HCT116 (cell line): ENCODE measurements at regions not wholly inside any gene's neighbourhood (a gene's known extent, or its start where the extent isn't known, plus 50 kb on each side); places are given as distances from the start of the nearest gene placed in this dataset.

Experiments used
- ATAC-seq: fragments of 200-7000 bp; cut with Tn5 transposase; 2 replicates; pipeline ENCODE4 v1.9.1; 2020; ENCODE audit warnings: mild to moderate bottlenecking, moderate library complexity
- BruUV-seq: library from RNA; stranded (reverse); fragments of 400-500 nt; replicated peaks from 2 replicates; lab custom pipeline; 2021; lab: Mats Ljungman, UMichigan
- CTCF ChIA-PET: fragments of 300-600 bp; sonication (Branson Sonifier 250); formaldehyde crosslinking; loops from one replicate; lab custom pipeline; 2021; ENCODE audit warnings: antibody characterized with exemption; lab: Charles Lee
- POLR2A ChIA-PET: fragments of 300-600, 350-600 bp; sonication (Branson Sonifier 250); formaldehyde crosslinking; loops from one replicate; lab custom pipeline; 2021; ENCODE audit warnings: antibody characterized with exemption; lab: Charles Lee
- RAD21 ChIA-PET, 2 experiments: fragments of 300-600 bp; sonication (Branson Sonifier 250); formaldehyde crosslinking; loops; one replicate each; lab custom pipeline; 2023; ENCODE audit warnings: low total read pairs in 2 of 2; ENCODE audit not compliant: uncharacterized antibody in 2 of 2, unreplicated experiment in 2 of 2, low non-redundant PET in 1 of 2; lab: Charles Lee
- DNase-seq: peaks from one replicate; pipeline ENCODE4 v3.0.0-alpha.2; 2010; ENCODE audit warnings: low read depth, low spot score
- H2AFZ ChIP-seq: fragments of 200-600 bp; shearing (Covaris generic), sonication (generic); 2 replicates; pipeline ENCODE4 v1.6.1; 2017; ENCODE audit warnings: low read depth, mixed run types, mixed read lengths, antibody characterized with exemption, low read length; ENCODE audit not compliant: poor library complexity, severe bottlenecking
- H3K27ac ChIP-seq: 2 replicates; pipeline ENCODE4 v1.5.1; 2012; ENCODE audit warnings: low read depth, low read length
- H3K27me3 ChIP-seq: fragments of 200-600 bp; sonication (generic); 2 replicates; pipeline ENCODE4 v1.6.1; 2016; ENCODE audit warnings: mixed run types, low read length, mixed read lengths; ENCODE audit not compliant: insufficient read depth
- H3K36me3 ChIP-seq, 2 experiments: fragments of 200-500 bp in 1 of 2; fragments of 200-600 bp in 1 of 2; sonication (Bioruptor generic) in 1 of 2; sonication (generic) in 1 of 2; 2 replicates each; pipeline versions ENCODE4 v1.5.1 to v1.6.1; 2014 to 2016; ENCODE audit warnings: low read length in 2 of 2, inconsistent platforms in 1 of 2, mixed read lengths in 1 of 2, mixed run types in 1 of 2; ENCODE audit not compliant: insufficient read depth in 2 of 2, control insufficient read depth in 1 of 2
- H3K4me1 ChIP-seq, 2 experiments: fragments of 200-600 bp in 1 of 2; sonication (generic) in 1 of 2; 2 replicates each; pipeline versions ENCODE4 v1.5.1 to v1.6.1; 2012 to 2017; ENCODE audit warnings: low read length in 2 of 2, inconsistent platforms in 1 of 2, mild to moderate bottlenecking in 1 of 2, mixed read lengths in 1 of 2, mixed run types in 1 of 2, moderate library complexity in 1 of 2; ENCODE audit not compliant: insufficient read depth in 2 of 2, control insufficient read depth in 1 of 2
- H3K4me2 ChIP-seq: fragments of 200-600 bp; sonication (generic); 2 replicates; pipeline ENCODE4 v1.6.1; 2017; ENCODE audit warnings: mixed run types, low read length, mixed read lengths
- H3K4me3 ChIP-seq, 2 experiments: fragments of 200-600 bp in 1 of 2; sonication (generic) in 1 of 2; replicated peaks in 1 of 2; 2 replicates each; pipeline ENCODE4 v1.5.1; 2011 to 2016; ENCODE audit warnings: low read length in 2 of 2, control low read depth in 1 of 2, low read depth in 1 of 2, mild to moderate bottlenecking in 1 of 2, mixed read lengths in 1 of 2, mixed run types in 1 of 2
- H3K79me2 ChIP-seq: fragments of 200-600 bp; sonication (generic); 2 replicates; pipeline ENCODE4 v1.6.1; 2017; ENCODE audit warnings: mild to moderate bottlenecking, mixed run types, low read length, moderate library complexity, mixed read lengths; ENCODE audit not compliant: insufficient read depth
- H3K9ac ChIP-seq: fragments of 200-600 bp; sonication (generic); 2 replicates; pipeline ENCODE4 v1.6.1; 2016; ENCODE audit warnings: low read length, mixed read lengths
- H3K9me2 ChIP-seq: fragments of 200-600 bp; sonication (generic), shearing (Covaris generic); 2 replicates; pipeline ENCODE4 v1.6.1; 2017; ENCODE audit warnings: mixed run types, mild to moderate bottlenecking, moderate library complexity; ENCODE audit not compliant: insufficient read depth
- H3K9me3 ChIP-seq, 2 experiments: fragments of 200-500 bp in 1 of 2; fragments of 200-600 bp in 1 of 2; sonication (Bioruptor generic) in 1 of 2; sonication (generic) in 1 of 2; 2 replicates each; pipeline ENCODE4 v1.6.1; 2014 to 2017; ENCODE audit warnings: low read length in 2 of 2, mixed read lengths in 2 of 2, inconsistent platforms in 1 of 2, low read depth in 1 of 2, mild to moderate bottlenecking in 1 of 2, mixed run types in 1 of 2, moderate library complexity in 1 of 2; ENCODE audit not compliant: control insufficient read depth in 1 of 2, insufficient read depth in 1 of 2
- H4K20me1 ChIP-seq: fragments of 200-600 bp; sonication (generic), shearing (Covaris generic); 2 replicates; pipeline ENCODE4 v1.6.1; 2017; ENCODE audit warnings: mixed run types, mild to moderate bottlenecking, moderate library complexity; ENCODE audit not compliant: insufficient read depth
- ATF3 ChIP-seq: IDR thresholded peaks from 2 replicates; pipeline ENCODE4 v1.6.1; 2012
- EGR1 ChIP-seq: IDR thresholded peaks from 2 replicates; pipeline ENCODE4 v1.6.1; 2012; ENCODE audit warnings: low read depth
- SRF ChIP-seq: IDR thresholded peaks from 2 replicates; pipeline ENCODE4 v1.6.1; 2012; ENCODE audit warnings: low read depth
- TCF7L2 ChIP-seq: IDR thresholded peaks from 2 replicates; pipeline ENCODE4 v1.7.0; 2011; ENCODE audit warnings: borderline replicate concordance, inconsistent platforms; ENCODE audit not compliant: insufficient read depth, insufficient read length; ENCODE audit errors: extremely low read depth
- ZFX ChIP-seq: fragments of 450-650 bp; IDR thresholded peaks from 2 replicates; pipeline ENCODE4 v1.6.1; 2017
- ZNF274 ChIP-seq: fragments of 200-500 bp; sonication (Bioruptor generic); IDR thresholded peaks from 2 replicates; pipeline ENCODE4 v1.6.1; 2014; ENCODE audit warnings: mild to moderate bottlenecking, low read depth, low read length, inconsistent platforms
- intact Hi-C: fragments of 100-400 bp; cut with micrococcal nuclease; formaldehyde crosslinking; loops from 2 replicates; pipeline ENCODE4 v1.10.0; 2022
- TF ChIP-seq, protein P1 (sequence below), 3 experiments: fragments of 200-600 bp in 1 of 3; sonication (generic) in 1 of 3; IDR thresholded peaks in 2 of 3; conservative IDR thresholded peaks in 1 of 3; 2 replicates each; pipeline ENCODE4 v1.5.1; 2012 to 2017; ENCODE audit warnings: low read depth in 2 of 3, low read length in 2 of 3, antibody characterized with exemption in 1 of 3, borderline replicate concordance in 1 of 3, control low read depth in 1 of 3, mild to moderate bottlenecking in 1 of 3, mixed read lengths in 1 of 3, mixed run types in 1 of 3, moderate library complexity in 1 of 3; ENCODE audit not compliant: insufficient read depth in 1 of 3

DNA sequence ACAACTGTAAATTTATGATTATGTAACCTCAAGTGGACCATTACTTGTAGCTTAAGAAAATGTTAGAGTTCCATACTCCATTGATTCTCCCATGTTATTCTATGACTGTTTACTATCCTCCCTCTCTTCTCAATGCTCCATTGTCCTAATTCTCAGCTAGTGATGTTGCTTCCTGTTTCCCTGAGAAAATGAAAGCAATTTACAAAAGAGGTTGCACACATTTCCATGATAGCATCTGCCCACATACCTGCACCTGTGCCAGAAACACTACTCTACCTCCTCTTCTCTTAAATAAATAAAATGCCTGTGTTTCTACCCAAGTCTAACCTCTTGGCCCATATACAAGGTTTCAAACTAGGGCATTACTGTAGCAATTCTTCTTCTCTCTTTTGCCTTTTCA is 1620.9 kb downstream of the FAM181B start:
- CTCF ChIA-PET = no interaction called here
- Histone ChIP-seq H4K20me1 (no peaks in the 10 kb centered on the region), H3K9ac (no peak overlapping the region), H2AFZ (no peak overlapping the region), H3K36me3 (no peaks in the 10 kb centered on the region), H3K79me2 (no peaks in the 10 kb centered on the region), H3K4me1 (no peaks in the 10 kb centered on the region), H3K9me3 (peaks cover 0 to 18% of the 10 kb centered on the region in 2 experiments; a peak in 2 of 4 replicates), H3K4me2 (no peak overlapping the region), H3K27ac (no peak overlapping the region), H3K9me2 (no peaks in the 10 kb centered on the region), H3K27me3 (no peaks in the 10 kb centered on the region), H3K4me3 (no peak overlapping the region)
- POLR2A ChIA-PET = no interaction called here
- no peak for DNase-seq
- no peak for ATAC-seq
- intact Hi-C loops = no loop called here
- no peak for TF ChIP-seq TCF7L2
- no peak for TF ChIP-seq ATF3
- TF ChIP-seq ZNF274 = no peak
- TF ChIP-seq EGR1 = no peak
- RAD21 ChIA-PET = no interaction called here
- BruUV-seq = no TSS peak

GRCh38 chr11:81104051-81104450 is 1629.6 kb downstream of the FAM181B start:
- no TSS peak for BruUV-seq
- H3K36me3 ChIP-seq = no peaks in the 10 kb centered on the region
- H3K27ac ChIP-seq = no peak overlapping the region
- H3K9me2 ChIP-seq = no peaks in the 10 kb centered on the region
- H3K4me3 ChIP-seq = no peak overlapping the region
- no peak overlapping the region for H2AFZ ChIP-seq
- H3K9ac ChIP-seq = no peak overlapping the region
- ChIA-PET CTCF (no interaction called here), POLR2A (no interaction called here), RAD21 (no interaction called here)
- TF ChIP-seq SRF = no peak
- TF ChIP-seq, protein P1, sequence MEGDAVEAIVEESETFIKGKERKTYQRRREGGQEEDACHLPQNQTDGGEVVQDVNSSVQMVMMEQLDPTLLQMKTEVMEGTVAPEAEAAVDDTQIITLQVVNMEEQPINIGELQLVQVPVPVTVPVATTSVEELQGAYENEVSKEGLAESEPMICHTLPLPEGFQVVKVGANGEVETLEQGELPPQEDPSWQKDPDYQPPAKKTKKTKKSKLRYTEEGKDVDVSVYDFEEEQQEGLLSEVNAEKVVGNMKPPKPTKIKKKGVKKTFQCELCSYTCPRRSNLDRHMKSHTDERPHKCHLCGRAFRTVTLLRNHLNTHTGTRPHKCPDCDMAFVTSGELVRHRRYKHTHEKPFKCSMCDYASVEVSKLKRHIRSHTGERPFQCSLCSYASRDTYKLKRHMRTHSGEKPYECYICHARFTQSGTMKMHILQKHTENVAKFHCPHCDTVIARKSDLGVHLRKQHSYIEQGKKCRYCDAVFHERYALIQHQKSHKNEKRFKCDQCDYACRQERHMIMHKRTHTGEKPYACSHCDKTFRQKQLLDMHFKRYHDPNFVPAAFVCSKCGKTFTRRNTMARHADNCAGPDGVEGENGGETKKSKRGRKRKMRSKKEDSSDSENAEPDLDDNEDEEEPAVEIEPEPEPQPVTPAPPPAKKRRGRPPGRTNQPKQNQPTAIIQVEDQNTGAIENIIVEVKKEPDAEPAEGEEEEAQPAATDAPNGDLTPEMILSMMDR (IDR thresholded peaks at IDR 0.05 in 2 of 3, conservative IDR thresholded peaks at IDR 0.05 in 1 of 3; ENCODE audit: borderline replicate concordance in 1 of 3, insufficient read depth in 1 of 3, low read depth in 2 of 3, low read length in 2 of 3) = no peak
- no peak for TF ChIP-seq ZFX
- DNase-seq (no peak), ATAC-seq (no peak)
- no peaks in the 10 kb centered on the region for H3K27me3 ChIP-seq
- H3K4me2 ChIP-seq = no peak overlapping the region
- H3K4me1 ChIP-seq = no peaks in the 10 kb centered on the region
- H4K20me1 ChIP-seq = no peaks in the 10 kb centered on the region
- intact Hi-C loops = no loop called here
- peaks cover 3% of the 10 kb centered on the region in 2 experiments; a peak in 2 of 4 replicates for H3K9me3 ChIP-seq
- H3K79me2 ChIP-seq = no peaks in the 10 kb centered on the region
